Peyer's patch (tissue), 4 donors: ENCODE measurements at regions not wholly inside any gene's neighbourhood (a gene's known extent, or its start where the extent isn't known, plus 50 kb on each side); places are given as distances from the start of the nearest gene placed in this dataset.

ENCODE experiments used
- CTCF ChIP-seq, 6 experiments: fragments of 450-650 bp in 4 of 6; fragments of 200-600 bp in 2 of 6; sonication (generic) in 1 of 6; IDR thresholded peaks; one replicate each; pipeline ENCODE4 v1.5.1; 2017 to 2019; ENCODE audit warnings: antibody characterized with exemption in 6 of 6, mild to moderate bottlenecking in 3 of 6, moderate library complexity in 1 of 6
- POLR2A ChIP-seq, 2 donors: fragments of 450-650 bp; IDR thresholded peaks; one replicate each; pipeline ENCODE4 v1.5.1; 2017; ENCODE audit warnings: antibody characterized with exemption in 2 of 2, mild to moderate bottlenecking in 2 of 2, moderate library complexity in 2 of 2

GRCh38 chr13:24564881-24565280 is 52.3 kb upstream of the PARP4 start:
- no peak for TF ChIP-seq CTCF (IDR thresholded peaks at IDR 0.05)
- no peak for TF ChIP-seq POLR2A (IDR thresholded peaks at IDR 0.05)
